ENCODE measurements at regions not wholly inside any gene's neighbourhood (a gene's known extent, or its start where the extent isn't known, plus 50 kb on each side); places are given as distances from the start of the nearest gene placed in this dataset.

DNA sequence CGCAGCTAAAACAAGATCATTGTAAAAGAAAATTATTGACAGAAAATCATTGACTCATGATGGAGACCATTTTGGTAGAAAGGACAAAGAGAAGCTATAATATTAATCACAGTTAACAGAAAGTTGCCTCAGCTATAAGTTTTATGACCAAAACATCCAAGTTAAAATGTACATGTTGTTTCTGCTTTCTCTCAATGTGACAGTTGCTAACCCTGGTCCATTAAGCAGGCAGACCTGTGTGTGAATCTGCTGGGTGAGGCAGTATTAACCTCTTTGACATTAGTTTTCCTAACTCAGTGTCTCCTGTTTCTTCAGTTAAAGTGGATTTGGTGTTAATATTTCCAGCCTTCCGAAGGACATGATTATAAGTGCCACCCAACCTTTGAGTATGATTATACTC, 94.8 kb upstream of the DCLK2 start:
- Mint-ChIP-seq H3K4me3 (no peak overlapping the region), H3K36me3 (no peaks in the 10 kb centered on the region), H3K9me3 (peaks cover 0 to 4% (median 0%) of the 10 kb centered on the region in 7 donors), H3K27me3 (no peaks in the 10 kb centered on the region), H3K27ac (no peak overlapping the region), H3K4me1 (no peaks in the 10 kb centered on the region)
- DNase-seq = no peak
- no peak for ATAC-seq (ENCODE audit: low read depth in 2 of 2)

DNA sequence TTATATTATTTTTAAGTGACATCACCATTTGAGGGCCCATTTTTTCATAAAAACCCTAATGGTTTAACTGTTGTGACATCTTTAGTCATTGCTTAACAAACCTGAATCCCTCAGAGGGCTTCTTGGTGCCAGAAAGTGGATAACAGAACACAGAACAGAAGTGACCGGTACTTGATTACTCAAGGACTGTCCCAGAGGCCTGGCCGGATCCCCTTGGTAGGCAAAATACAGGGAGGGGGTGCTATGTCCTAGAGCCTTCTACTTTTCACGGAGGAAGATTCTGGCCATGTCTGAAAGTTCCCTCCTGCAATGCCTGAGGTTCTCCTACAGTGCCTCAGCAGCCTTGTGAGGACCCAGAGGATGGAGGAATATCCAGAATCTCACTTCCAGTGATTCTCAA, 94.3 kb upstream of the DCLK2 start:
- no peaks in the 10 kb centered on the region for H3K4me1 Mint-ChIP-seq
- ATAC-seq (ENCODE audit: low read depth in 2 of 2) (no peak), DNase-seq (no peak)
- no peak overlapping the region for H3K27ac Mint-ChIP-seq
- H3K9me3 Mint-ChIP-seq = peaks cover 0 to 4% (median 0%) of the 10 kb centered on the region in 7 donors
- no peak overlapping the region for H3K4me3 Mint-ChIP-seq
- no peaks in the 10 kb centered on the region for H3K36me3 Mint-ChIP-seq
- no peaks in the 10 kb centered on the region for H3K27me3 Mint-ChIP-seq

DNA sequence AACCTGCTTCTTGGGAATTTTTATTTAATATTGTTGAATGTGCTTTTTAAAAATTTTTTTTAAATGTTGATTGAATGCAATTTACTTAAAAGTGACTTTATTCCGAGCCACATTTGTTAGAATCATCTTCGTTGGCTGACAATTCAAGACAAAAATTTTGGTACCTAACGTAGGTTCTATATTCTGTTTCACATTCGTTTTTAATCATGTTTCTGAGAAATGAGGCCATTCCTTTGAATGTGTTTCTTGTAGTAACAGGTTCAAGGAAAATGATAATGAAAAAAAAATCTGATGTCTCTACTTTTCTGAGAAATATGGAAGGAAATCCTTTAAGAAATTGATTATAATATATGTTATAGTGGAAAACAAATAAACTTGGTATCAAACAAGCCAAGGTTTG, 92.3 kb upstream of the DCLK2 start:
- Mint-ChIP-seq H3K9me3 (peaks cover 0 to 4% (median 0%) of the 10 kb centered on the region in 7 donors), H3K27me3 (no peaks in the 10 kb centered on the region), H3K4me1 (no peaks in the 10 kb centered on the region), H3K27ac (no peak overlapping the region), H3K4me3 (no peak overlapping the region), H3K36me3 (no peaks in the 10 kb centered on the region)
- no peak for ATAC-seq (ENCODE audit: low read depth in 2 of 2)
- no peak for DNase-seq

DNA sequence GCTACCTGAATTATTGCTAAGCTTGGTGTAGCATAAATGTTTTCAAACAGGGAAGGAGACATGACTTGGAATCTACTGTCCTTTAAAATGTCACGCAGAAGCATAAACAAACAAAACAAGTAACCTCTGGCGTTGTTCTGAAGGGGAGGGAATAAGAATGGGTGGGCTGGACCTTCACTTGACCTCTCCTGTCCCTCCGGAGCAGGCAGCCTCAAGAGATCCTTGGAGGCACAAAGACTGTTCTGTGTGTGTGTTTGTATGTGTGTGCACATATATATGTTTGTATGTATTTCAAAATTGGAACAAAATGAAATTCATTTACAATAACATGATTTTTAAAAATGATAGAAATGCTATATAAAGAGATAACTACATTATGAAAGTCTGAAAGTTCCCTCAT, 91.3 kb upstream of the DCLK2 start:
- no peak for ATAC-seq (ENCODE audit: low read depth in 2 of 2)
- Mint-ChIP-seq H3K4me1 (no peaks in the 10 kb centered on the region), H3K36me3 (no peaks in the 10 kb centered on the region), H3K4me3 (no peak overlapping the region), H3K27ac (no peak overlapping the region), H3K27me3 (no peaks in the 10 kb centered on the region), H3K9me3 (peaks cover 0 to 4% (median 0%) of the 10 kb centered on the region in 7 donors)
- DNase-seq = no peak

DNA sequence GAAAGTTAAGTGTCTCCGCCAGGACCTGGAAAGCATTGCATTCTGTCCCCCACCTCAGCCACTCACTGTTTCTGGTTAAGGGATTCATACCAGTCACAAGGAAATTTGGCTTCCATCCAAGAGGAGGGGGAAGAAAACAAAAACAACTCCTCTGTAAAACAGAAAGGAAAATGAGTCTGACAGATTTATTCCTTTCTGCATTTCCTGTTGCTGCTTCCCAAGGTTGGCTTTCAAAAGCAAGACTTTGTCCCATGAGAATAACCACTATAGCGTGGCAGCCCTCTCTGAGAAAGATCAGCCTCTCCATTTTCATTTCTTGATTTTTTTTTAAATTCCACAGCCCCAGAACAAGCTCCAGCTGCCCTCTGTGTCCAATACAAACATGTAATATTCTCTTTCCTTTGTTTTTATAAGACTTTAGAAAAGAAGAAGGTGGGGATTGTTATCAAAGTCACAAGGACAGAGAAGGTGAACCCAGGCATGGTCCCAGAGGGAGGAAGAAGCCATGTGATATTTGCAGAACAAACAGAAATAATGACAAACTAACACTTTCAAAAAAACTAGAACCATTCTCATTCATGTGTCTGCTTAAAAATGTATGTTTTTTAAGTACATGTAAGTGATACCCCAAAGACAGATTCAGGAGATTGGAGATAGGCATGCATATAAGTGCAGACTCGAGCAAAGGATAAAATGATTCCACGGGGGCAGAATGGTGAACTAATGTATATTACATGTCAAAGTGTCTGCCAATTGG, 90.7 kb upstream of the DCLK2 start:
- Mint-ChIP-seq H3K9me3 (peaks cover 0 to under 1% (median 0%) of the 10 kb centered on the region in 7 donors), H3K27ac (no peak overlapping the region), H3K36me3 (no peaks in the 10 kb centered on the region), H3K4me1 (no peaks in the 10 kb centered on the region), H3K27me3 (no peaks in the 10 kb centered on the region), H3K4me3 (no peak overlapping the region)
- ATAC-seq (ENCODE audit: low read depth in 2 of 2) = no peak
- no peak for DNase-seq

DNA sequence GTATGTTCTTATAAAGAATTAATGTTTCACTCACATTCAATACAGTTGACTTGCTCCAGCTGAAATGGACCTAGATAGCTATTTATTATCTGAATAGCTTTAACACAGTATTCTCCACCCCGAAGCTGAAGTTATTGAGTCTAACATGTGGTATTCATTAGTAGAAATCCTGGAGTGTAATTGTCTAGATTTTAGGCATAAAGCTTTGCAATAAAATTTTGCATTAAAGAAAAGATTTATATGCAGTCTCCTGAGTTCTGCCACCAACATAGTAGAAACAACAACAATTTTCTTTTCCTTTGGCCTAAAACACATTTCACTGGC, 90.2 kb upstream of the DCLK2 start:
- ATAC-seq (ENCODE audit: low read depth in 2 of 2) (no peak), DNase-seq (no peak)
- Mint-ChIP-seq H3K27ac (no peak overlapping the region), H3K9me3 (no peaks in the 10 kb centered on the region), H3K4me1 (no peaks in the 10 kb centered on the region), H3K4me3 (no peak overlapping the region), H3K36me3 (no peaks in the 10 kb centered on the region), H3K27me3 (no peaks in the 10 kb centered on the region)

DNA sequence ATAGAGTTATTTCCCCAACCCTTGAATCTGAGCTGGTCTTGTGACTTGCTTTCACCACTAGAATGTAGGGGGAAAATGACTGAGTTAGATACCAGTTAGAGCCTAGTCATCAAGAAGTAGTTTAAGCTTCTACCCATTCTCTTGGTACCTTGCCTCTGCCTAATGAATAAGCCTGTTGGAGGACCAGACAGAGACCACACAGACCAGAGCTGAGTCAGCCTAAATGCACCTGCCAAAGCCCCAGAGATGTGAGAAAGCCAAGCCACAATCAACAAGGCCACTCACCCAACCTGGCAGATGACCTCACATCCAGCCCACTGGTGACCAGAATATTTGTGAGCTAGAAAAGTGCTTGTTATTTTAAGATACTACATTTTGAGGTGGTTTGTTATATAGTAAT, 85.2 kb upstream of the DCLK2 start:
- ATAC-seq (ENCODE audit: low read depth in 2 of 2) (no peak), DNase-seq (no peak)
- no peak overlapping the region for H3K4me3 Mint-ChIP-seq
- no peaks in the 10 kb centered on the region for H3K9me3 Mint-ChIP-seq
- peaks cover 0 to 8% (median 0%) of the 10 kb centered on the region in 3 donors for H3K27me3 Mint-ChIP-seq
- no peak overlapping the region for H3K27ac Mint-ChIP-seq
- no peaks in the 10 kb centered on the region for H3K36me3 Mint-ChIP-seq
- no peaks in the 10 kb centered on the region for H3K4me1 Mint-ChIP-seq

DNA sequence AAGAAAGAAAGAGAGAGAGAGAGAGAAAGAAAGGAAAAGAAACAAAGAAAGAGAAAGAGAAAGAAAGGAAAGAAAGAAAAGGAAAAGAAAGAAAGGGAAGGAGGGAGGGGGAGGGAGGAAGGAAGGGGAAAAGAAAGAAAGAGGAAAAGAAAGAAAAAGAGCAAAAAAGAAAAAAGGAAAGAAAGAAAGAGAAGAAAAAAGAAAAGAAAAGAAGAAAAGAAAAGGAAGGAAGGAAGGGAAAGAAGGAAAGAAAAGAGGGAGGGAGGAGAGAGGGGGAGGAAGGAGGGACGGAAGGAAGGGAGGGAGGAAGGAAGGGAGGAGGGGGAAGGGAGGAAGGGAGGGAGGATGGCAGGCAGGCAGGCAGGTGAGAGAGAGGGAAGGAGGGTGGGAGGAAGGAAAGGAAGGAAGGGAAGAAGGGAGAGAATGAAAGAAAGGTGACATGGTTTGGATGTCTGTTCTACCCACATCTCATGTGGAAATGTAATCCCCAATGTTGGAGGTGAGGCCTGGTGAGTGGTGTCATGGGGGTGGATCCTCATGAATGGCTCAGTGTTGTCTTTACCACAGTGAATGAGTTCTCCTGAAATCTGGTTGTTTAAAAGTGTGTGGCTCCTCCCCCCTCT, 83.0 kb upstream of the DCLK2 start:
- H3K4me3 Mint-ChIP-seq = no peak overlapping the region

DNA sequence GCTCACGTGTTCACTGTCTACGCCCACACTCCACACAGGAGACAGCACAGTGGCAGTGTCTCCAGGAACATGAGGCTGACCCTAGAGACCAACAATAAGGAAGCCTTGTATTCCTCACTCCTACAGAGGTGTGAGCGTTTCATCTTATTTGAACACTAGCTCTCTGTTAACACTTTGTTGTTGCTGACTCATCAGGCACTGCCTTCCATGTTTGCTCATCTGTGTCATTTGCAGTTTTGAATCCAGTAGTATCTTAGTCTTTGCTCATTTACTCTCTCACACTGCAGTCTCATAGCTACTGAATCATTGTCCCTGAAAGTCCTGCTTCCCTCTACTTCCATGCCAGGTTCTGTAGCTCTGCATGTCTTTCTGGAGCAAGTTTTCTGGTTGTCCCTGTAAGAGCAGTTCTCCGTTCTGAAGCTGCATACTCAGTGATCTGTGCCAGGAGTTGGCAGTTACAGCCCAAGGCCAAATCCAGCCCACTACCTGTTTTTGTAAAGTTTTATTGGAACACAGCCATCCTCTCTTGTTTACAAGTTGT, 80.3 kb upstream of the DCLK2 start:
- H3K36me3 Mint-ChIP-seq = no peaks in the 10 kb centered on the region
- DNase-seq (no peak), ATAC-seq (ENCODE audit: low read depth in 2 of 2) (no peak)
- H3K4me1 Mint-ChIP-seq = peaks cover 0 to 5% (median 4%) of the 10 kb centered on the region in 3 donors
- no peak overlapping the region for H3K4me3 Mint-ChIP-seq
- no peak overlapping the region for H3K27ac Mint-ChIP-seq
- H3K9me3 Mint-ChIP-seq = no peaks in the 10 kb centered on the region
- H3K27me3 Mint-ChIP-seq = peaks cover 0 to 8% (median 0%) of the 10 kb centered on the region in 3 donors

More for the DNA sequence above, 83.0 kb upstream of the DCLK2 start:
- no peaks in the 10 kb centered on the region for H3K4me1 Mint-ChIP-seq
- peaks cover 0 to 8% (median 0%) of the 10 kb centered on the region in 3 donors for H3K27me3 Mint-ChIP-seq
- H3K27ac Mint-ChIP-seq = no peak overlapping the region
- ATAC-seq (ENCODE audit: low read depth in 2 of 2) (no peak), DNase-seq (no peak)
- H3K9me3 Mint-ChIP-seq = no peaks in the 10 kb centered on the region
- no peaks in the 10 kb centered on the region for H3K36me3 Mint-ChIP-seq

DNA sequence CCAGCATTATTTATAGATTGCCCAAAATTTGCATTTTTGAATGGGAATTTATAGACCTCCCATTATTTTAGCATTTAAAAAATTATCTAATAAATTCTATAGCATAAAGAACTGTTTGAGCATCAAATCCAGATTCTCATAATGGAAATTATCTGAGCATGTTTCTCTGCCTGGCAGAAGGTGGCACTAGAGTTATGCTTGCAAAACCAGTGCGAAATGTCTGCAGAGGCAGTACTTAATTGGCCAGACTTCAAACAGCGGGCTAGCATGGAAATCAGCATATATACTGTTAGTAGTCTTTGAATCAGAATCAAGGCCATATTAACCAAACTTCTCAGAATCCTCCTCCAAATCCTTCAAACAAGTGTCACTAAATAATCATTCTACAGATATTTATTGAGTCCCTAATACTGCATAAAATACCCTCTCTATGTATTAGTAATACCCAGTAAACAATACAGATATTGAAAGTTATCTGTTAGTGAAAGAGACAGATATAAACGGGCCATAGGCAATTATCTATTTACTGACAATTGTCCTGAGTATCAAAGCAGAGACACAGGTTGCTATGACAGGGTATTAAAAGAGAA, 78.7 kb upstream of the DCLK2 start:
- Mint-ChIP-seq H3K4me3 (no peak overlapping the region), H3K9me3 (no peaks in the 10 kb centered on the region), H3K27me3 (no peaks in the 10 kb centered on the region), H3K4me1 (peaks cover 0 to 5% (median 4%) of the 10 kb centered on the region in 3 donors), H3K27ac (no peak overlapping the region), H3K36me3 (no peaks in the 10 kb centered on the region)
- DNase-seq (peak; percentile 27), ATAC-seq (ENCODE audit: low read depth in 2 of 2) (peak in 1 of 2 donors; percentile 46)

DNA sequence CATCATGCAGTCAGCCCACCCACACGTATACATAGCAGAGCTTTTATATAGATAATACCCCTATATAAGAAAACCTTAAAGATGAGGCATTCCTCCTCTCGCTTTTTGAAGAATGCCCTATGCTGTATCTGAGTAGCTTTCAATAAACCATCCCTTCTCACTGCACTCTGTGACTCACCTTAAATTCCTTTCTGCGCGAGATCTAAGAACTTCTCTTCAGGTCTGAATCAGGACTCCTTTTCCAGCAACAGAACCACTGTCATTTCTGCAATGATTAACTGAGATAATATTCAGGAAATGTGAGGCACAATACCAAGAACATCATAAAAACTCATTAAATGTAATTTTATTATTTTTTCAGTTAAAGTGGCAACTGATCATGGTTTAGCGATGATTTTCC, 76.4 kb upstream of the DCLK2 start:
- H3K4me3 Mint-ChIP-seq = no peak overlapping the region
- H3K9me3 Mint-ChIP-seq = no peaks in the 10 kb centered on the region
- no peaks in the 10 kb centered on the region for H3K36me3 Mint-ChIP-seq
- H3K27ac Mint-ChIP-seq = no peak overlapping the region
- peaks cover 0 to 5% (median 4%) of the 10 kb centered on the region in 3 donors for H3K4me1 Mint-ChIP-seq
- no peak for DNase-seq
- peaks cover 0 to 4% (median 0%) of the 10 kb centered on the region in 3 donors for H3K27me3 Mint-ChIP-seq
- no peak for ATAC-seq (ENCODE audit: low read depth in 2 of 2)

DNA sequence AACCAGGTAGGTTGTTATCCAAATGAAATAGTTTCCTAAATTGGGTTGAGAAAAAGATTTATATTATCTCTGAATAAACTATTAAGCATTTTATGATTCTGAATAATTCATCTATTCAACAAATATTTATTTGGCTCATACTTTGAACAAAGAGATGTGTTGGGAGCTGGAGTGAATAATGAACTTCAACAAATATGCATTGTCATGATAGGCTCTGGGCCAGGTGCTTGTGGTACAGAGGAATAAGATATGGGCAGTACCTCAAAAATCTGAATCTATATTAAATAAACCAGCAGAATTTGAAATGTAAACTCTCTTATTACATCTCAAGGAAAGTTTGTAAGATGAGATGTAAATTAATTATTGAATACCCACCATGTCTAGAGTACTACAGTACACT, 75.7 kb upstream of the DCLK2 start:
- Mint-ChIP-seq H3K4me1 (peaks cover 0 to 5% (median 4%) of the 10 kb centered on the region in 3 donors), H3K27me3 (peaks cover 0 to 4% (median 3%) of the 10 kb centered on the region in 3 donors), H3K4me3 (no peak overlapping the region), H3K9me3 (no peaks in the 10 kb centered on the region), H3K27ac (no peak overlapping the region), H3K36me3 (no peaks in the 10 kb centered on the region)
- DNase-seq = no peak
- ATAC-seq (ENCODE audit: low read depth in 2 of 2) = no peak

DNA sequence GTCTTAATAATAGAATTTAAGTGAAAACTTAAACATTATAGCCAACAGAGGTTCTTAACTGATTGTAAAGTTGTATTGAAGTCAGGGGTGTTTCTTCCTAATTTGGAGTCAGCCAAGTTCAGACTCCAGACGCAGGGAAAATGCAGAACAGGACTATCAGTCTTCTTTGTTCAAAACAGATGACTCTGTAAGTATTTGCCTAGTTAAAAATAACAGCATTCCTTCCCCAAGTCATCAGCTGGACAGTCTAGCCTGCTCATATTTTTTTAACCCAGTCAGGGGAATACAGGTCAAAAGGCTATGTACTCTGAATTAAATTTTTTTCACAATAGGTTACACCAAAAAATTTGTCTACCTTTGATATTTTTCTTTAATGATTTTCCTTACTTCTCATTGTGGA, 73.8 kb upstream of the DCLK2 start:
- no peak for ATAC-seq (ENCODE audit: low read depth in 2 of 2)
- Mint-ChIP-seq H3K4me3 (no peak overlapping the region), H3K27me3 (peaks cover 0 to 5% (median 4%) of the 10 kb centered on the region in 3 donors), H3K4me1 (peaks cover 0 to 5% (median 4%) of the 10 kb centered on the region in 3 donors), H3K36me3 (no peaks in the 10 kb centered on the region), H3K27ac (no peak overlapping the region), H3K9me3 (no peaks in the 10 kb centered on the region)
- DNase-seq = no peak

DNA sequence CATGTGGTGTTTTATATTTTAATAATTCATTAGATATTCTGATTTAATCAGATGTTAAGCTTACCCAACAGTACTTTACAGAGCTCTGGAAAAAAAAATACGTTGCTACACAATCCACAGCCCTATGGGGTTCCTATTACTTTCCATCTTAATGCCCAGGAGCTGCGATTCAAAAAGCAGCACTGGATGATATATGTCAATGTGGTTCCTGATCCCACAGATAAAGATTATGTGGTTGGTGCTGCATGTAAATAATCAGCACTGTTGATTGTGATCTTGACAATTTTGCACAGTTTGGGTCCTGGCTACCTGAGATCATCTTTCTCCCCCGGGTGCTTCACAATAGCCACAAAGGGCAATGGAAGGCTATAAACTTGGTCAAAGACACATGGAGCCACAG, 72.7 kb upstream of the DCLK2 start:
- Mint-ChIP-seq H3K27me3 (peaks cover 0 to 5% (median 4%) of the 10 kb centered on the region in 3 donors), H3K36me3 (no peaks in the 10 kb centered on the region), H3K9me3 (no peaks in the 10 kb centered on the region), H3K4me1 (peaks cover 0 to 5% (median 4%) of the 10 kb centered on the region in 3 donors), H3K27ac (no peak overlapping the region), H3K4me3 (no peak overlapping the region)
- ATAC-seq (ENCODE audit: low read depth in 2 of 2) (no peak), DNase-seq (no peak)
